OCI-LY1 (cell line): ENCODE measurements at regions not wholly inside any gene's neighbourhood (a gene's known extent, or its start where the extent isn't known, plus 50 kb on each side); places are given as distances from the start of the nearest gene placed in this dataset.

ENCODE experiments used
- CTCF ChIP-seq: fragments of 200-600 bp; sonication (generic), shearing (Covaris generic); IDR thresholded peaks from 2 replicates; pipeline ENCODE4 v1.5.1; 2017; ENCODE audit warnings: mild to moderate bottlenecking, antibody characterized with exemption, low read length, moderate library complexity, mixed read lengths
- EZH2 ChIP-seq: fragments of 200-600 bp; sonication (generic), shearing (Covaris generic); IDR thresholded peaks from 2 replicates; pipeline ENCODE4 v1.8.0; 2017; ENCODE audit warnings: borderline replicate concordance, mixed run types, mild to moderate bottlenecking, antibody characterized with exemption, low read length, moderate library complexity, mixed read lengths

GRCh38 chr6:154615483-154616025 is 105.1 kb upstream of the CNKSR3 start:
- TF ChIP-seq CTCF (no peak), EZH2 (no peak)
